ENCODE measurements at regions not wholly inside any gene's neighbourhood (a gene's known extent, or its start where the extent isn't known, plus 50 kb on each side); places are given as distances from the start of the nearest gene placed in this dataset.

DNA sequence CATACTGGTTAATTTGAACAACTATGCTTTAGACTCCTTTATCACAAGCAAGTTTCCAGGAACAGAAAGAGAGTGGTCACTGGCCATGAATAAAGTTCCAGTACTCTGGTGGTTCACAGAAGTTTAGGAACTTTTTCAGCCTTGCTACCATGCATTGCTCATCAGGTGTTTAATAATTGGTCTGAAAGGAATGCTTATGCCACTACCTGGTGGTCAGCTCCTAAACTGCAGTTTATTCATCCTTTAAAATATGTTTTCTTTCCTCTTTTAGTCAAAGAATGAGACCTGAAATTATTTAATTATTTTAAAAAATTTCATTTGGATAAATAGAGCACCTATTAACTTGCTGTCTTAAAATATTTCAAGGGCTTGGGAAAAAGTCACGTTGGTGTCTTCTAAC, 260.1 kb upstream of the OR4E1 start:
- DNase-seq (ENCODE audit: low read depth, low spot score) = no peak

More for the DNA sequence above, 260.1 kb upstream of the OR4E1 start:
- H2AFZ ChIP-seq (ENCODE audit: low read depth, low read length, poor library complexity, severe bottlenecking) = no peak overlapping the region
- CTCF ChIA-PET = interaction anchor here (1.1 to 2.0 kb wide), 6 partner anchors 13 to 185 kb away, joined by 3 to 17 read pairs (median 6); no protein-coding TSS in a partner anchor
- POLR2A ChIA-PET = no interaction called here
- H3K4me3 ChIP-seq (replicated peaks in 1 of 2; ENCODE audit: low read depth in 1 of 2, low read length in 2 of 2) = no peak overlapping the region
- ATAC-seq = no peak
- 0 out of 2 replicates have a peak, but pooled peaks cover 6% of the 10 kb centered on the region for H3K27me3 ChIP-seq (ENCODE audit: insufficient read depth, low read length)
- H3K9me3 ChIP-seq (ENCODE audit: control insufficient read depth in 1 of 2, insufficient read depth in 1 of 2, low read depth in 1 of 2, low read length in 2 of 2) = no peaks in the 10 kb centered on the region
- no peak overlapping the region for H3K9ac ChIP-seq (ENCODE audit: low read length)
- TF ChIP-seq YY1 (IDR thresholded peaks at IDR 0.05; ENCODE audit: extremely low read depth, insufficient replicate concordance, low read depth, low read length) = no peak
- no peak for TF ChIP-seq JUND (IDR thresholded peaks at IDR 0.05)
- TF ChIP-seq ZBTB33 (IDR thresholded peaks at IDR 0.05; ENCODE audit: extremely low read depth, insufficient replicate concordance, low read length) = no peak
- TF ChIP-seq CTCF (IDR thresholded peaks at IDR 0.05 in 2 of 3, conservative IDR thresholded peaks at IDR 0.05 in 1 of 3; ENCODE audit: borderline replicate concordance in 1 of 3, insufficient read depth in 1 of 3, low read depth in 2 of 3, low read length in 2 of 3) = peak; percentile 9 to 31 (median 30); a peak in 5 of 6 replicates
- RAD21 ChIA-PET (ENCODE audit: low non-redundant PET in 1 of 2, low total read pairs in 2 of 2, uncharacterized antibody in 2 of 2, unreplicated experiment in 2 of 2) = no interaction called here
- no peaks in the 10 kb centered on the region for H3K4me1 ChIP-seq (ENCODE audit: control insufficient read depth in 1 of 2, insufficient read depth in 2 of 2, low read length in 2 of 2)
- BruUV-seq (replicated peaks) = no TSS peak
- H3K79me2 ChIP-seq (ENCODE audit: insufficient read depth, low read length) = no peaks in the 10 kb centered on the region
- H4K20me1 ChIP-seq (ENCODE audit: insufficient read depth) = no peaks in the 10 kb centered on the region
- no peaks in the 10 kb centered on the region for H3K36me3 ChIP-seq (ENCODE audit: control insufficient read depth in 1 of 2, insufficient read depth in 2 of 2, low read length in 2 of 2)
- H3K9me2 ChIP-seq (ENCODE audit: insufficient read depth) = no peaks in the 10 kb centered on the region
- no peak overlapping the region for H3K27ac ChIP-seq (ENCODE audit: low read depth, low read length)
- no peak overlapping the region for H3K4me2 ChIP-seq (ENCODE audit: low read length)
- intact Hi-C loops (cut with micrococcal nuclease) = no loop called here
